ENCODE measurements at regions not wholly inside any gene's neighbourhood (a gene's known extent, or its start where the extent isn't known, plus 50 kb on each side); places are given as distances from the start of the nearest gene placed in this dataset.

DNA sequence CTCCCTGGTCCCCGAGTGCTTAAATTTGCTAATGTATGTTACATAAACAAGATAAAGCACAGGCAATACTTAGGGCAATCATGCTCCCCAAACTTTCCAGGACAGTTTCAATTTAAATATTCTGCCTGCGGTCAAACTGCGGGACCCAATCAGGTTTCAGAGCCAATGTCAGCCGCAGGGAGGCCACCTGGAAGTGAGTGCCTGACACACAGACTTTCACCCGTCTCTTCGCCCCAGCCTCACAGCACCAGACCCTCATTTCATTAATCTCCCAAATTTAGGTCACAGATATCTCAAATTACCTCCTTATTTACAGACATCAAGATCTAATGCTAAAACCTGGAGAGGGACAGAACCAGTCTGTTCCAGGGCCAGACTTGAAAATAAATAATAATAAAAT lies 107.2 kb upstream of the ALDH1A3 start:
- TF ChIP-seq, protein P1, sequence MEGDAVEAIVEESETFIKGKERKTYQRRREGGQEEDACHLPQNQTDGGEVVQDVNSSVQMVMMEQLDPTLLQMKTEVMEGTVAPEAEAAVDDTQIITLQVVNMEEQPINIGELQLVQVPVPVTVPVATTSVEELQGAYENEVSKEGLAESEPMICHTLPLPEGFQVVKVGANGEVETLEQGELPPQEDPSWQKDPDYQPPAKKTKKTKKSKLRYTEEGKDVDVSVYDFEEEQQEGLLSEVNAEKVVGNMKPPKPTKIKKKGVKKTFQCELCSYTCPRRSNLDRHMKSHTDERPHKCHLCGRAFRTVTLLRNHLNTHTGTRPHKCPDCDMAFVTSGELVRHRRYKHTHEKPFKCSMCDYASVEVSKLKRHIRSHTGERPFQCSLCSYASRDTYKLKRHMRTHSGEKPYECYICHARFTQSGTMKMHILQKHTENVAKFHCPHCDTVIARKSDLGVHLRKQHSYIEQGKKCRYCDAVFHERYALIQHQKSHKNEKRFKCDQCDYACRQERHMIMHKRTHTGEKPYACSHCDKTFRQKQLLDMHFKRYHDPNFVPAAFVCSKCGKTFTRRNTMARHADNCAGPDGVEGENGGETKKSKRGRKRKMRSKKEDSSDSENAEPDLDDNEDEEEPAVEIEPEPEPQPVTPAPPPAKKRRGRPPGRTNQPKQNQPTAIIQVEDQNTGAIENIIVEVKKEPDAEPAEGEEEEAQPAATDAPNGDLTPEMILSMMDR (IDR thresholded peaks at IDR 0.05), result no peak
- no peak for TF ChIP-seq POLR2AphosphoS5 (IDR thresholded peaks at IDR 0.05)

Measured in stomach (tissue), 4 donors.